GM10266 (cell line): ENCODE measurements at regions not wholly inside any gene's neighbourhood (a gene's known extent, or its start where the extent isn't known, plus 50 kb on each side); places are given as distances from the start of the nearest gene placed in this dataset.

Experiments
- DNase-seq: peaks from one replicate; pipeline ENCODE4 v3.0.0; 2012; ENCODE audit errors: extremely low spot score
- TF ChIP-seq, protein P1 (sequence below): IDR thresholded peaks from 2 replicates; pipeline ENCODE4 v1.5.1; 2012; ENCODE audit warnings: mild to moderate bottlenecking, low read depth; ENCODE audit not compliant: control insufficient read depth, insufficient read depth; ENCODE audit errors: missing control alignments

DNA sequence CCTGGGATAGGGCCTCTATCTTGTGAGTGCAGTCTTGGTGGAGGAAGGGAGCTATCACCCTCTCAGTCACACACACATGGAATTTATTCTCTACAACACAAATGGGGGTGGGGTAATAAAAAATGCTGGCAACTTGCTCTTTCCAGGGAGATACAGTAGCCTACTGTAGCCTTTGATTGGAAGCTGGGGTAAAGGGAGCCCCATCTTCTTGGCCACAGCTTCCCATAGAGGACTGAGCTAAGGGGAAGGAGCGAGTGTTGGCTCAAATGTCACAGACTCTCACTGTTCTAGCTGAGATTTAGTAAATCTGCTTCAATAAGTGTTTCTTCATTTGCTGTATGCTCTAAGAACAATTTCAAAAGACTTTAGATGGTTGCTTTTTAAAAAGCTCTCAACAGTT is 222.2 kb upstream of the CXCL12 start:
- TF ChIP-seq, protein P1, sequence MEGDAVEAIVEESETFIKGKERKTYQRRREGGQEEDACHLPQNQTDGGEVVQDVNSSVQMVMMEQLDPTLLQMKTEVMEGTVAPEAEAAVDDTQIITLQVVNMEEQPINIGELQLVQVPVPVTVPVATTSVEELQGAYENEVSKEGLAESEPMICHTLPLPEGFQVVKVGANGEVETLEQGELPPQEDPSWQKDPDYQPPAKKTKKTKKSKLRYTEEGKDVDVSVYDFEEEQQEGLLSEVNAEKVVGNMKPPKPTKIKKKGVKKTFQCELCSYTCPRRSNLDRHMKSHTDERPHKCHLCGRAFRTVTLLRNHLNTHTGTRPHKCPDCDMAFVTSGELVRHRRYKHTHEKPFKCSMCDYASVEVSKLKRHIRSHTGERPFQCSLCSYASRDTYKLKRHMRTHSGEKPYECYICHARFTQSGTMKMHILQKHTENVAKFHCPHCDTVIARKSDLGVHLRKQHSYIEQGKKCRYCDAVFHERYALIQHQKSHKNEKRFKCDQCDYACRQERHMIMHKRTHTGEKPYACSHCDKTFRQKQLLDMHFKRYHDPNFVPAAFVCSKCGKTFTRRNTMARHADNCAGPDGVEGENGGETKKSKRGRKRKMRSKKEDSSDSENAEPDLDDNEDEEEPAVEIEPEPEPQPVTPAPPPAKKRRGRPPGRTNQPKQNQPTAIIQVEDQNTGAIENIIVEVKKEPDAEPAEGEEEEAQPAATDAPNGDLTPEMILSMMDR: no peak
- DNase-seq: no peak

DNA sequence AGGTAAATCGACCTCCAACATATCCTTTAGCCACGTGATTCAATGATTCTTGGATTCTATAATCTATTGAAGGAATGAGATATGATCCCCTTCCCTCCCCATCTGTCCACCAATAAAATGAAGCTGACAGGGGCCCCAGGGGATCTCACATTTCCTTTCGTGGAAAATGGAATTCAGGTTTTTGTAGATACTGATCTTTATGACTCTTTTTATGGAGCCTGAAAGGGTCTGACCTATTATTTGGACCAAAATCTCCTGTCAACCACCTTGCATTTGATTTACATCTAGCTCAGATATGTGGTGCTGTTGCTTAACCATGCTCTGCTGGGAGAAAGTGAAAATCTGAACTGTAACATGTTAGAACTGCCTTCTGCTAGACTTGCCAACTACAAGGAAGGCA is 234.0 kb upstream of the CXCL12 start:
- TF ChIP-seq, protein P1: no peak
- no peak for DNase-seq

DNA sequence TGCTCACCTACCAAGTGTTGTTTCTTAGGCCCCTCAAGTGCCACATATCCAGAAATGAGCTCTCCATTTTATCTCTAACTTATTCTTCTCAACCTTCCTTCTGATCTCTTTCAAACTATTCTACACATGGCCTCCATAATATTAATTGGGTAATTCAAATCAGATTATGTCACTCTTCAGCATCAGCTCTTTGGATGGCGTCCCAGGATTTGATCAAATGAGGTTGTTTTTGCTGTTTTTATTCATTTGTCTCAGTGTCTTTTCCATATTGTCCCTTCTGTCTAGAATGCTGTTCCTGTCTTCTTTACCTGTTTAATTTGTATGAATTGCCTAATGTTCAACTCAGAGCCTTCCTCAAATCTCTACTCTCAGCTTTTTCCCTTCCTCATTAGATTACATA is 234.6 kb upstream of the CXCL12 start:
- DNase-seq: no peak
- TF ChIP-seq, protein P1: no peak

DNA sequence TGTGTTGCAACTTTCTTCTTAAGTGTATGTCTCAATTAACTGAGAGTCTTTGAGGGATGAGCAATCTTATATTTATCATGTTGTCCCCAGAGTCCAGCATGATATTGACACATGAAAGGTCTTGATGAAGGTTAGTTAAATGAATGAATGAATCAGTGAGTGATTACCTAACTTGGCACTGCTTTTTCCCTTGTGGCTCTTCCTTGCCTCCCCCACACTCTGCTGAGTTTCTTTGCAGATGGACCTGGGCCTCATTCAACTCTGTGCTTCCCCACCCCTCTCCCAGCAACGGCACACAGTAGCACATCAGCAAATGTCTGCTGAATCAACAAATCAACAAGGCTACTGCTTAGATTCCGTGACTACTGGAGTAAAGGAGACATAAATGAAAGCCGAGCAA is 235.1 kb upstream of the CXCL12 start:
- DNase-seq: no peak
- TF ChIP-seq, protein P1: no peak

DNA sequence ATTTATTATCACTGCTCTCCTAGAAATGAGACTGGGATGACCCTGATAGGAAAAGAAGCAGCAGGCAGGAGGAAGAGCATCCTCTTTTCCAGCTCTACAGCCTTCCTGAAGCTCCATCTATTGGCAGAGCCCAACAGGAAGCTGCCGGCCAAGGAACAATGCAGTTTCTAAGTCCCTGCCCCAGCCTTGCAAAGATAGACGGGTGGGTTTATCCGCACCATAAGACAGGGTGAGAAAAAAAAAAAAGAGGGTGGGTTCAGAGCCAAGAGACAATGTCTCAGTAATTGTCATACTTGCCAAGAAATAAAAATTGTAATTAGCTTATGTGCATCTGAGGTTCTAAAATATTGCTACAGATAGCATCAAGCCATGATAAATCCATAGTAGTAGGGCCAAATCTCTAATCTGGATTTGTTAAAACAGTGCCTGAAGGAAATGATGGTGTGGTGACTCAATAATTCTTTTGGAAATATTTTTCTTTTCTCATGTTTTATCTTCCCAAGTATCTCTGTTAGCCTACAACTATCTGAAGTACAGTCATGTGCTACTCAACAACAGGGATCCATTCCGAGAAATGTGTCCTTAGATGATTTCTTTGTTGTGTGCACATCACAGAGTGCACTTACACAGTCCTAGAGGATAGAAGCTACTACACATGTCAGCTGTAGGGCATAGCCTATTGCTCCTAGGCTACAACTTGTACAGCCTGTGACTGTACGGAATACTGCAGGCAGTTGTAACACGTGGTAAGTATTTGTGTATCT is 242.9 kb upstream of the CXCL12 start:
- TF ChIP-seq, protein P1: no peak
- no peak for DNase-seq

DNA sequence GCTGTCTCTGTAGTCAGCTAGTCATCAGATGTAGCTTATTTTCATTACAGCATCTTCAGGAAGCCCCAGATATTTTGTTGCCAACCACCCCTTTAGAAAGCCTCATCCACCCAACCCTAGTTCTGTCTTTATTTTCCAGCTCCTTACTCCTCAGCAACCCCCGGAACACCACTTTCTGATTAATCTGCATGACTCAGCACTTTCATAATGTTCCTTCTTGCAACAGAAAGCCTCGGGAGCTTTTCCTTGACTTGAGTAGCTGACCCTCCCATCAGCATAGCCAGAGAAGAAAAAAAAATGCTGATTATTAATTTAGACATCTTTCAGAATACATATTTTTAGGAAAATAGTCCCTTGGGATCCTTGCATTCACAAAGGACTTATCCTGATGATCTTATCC is 244.0 kb upstream of the CXCL12 start:
- DNase-seq: no peak
- TF ChIP-seq, protein P1: no peak

DNA sequence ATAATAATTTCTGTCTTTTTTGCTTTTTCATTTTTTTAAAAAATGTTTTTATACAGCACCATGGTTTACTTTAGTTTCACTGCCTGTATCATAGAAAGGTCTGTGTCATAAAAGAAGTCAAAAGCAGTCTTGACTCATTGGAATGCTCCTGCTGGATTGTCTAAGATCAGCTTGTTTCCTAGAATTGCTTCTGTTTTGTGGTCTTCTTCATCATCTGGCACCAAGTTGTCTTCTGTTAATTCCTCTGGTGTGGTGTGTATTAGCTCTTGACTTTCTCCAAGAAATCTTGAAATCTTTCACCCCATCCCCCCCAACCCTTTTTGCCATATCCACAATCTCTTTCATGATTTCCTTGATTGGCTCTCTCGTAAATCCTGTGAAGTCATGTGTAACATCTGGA is 250.3 kb upstream of the CXCL12 start:
- TF ChIP-seq, protein P1: no peak
- DNase-seq: no peak
